ENCODE measurements at regions not wholly inside any gene's neighbourhood (a gene's known extent, or its start where the extent isn't known, plus 50 kb on each side); places are given as distances from the start of the nearest gene placed in this dataset.

- no peaks in the 10 kb centered on the region for H3K9me3 ChIP-seq (ENCODE audit: low read length)
- no peak overlapping the region for H3K4me3 ChIP-seq (ENCODE audit: low read depth, low read length, poor library complexity, severe bottlenecking)
- no peaks in the 10 kb centered on the region for H3K79me2 ChIP-seq (ENCODE audit: insufficient read depth, low read length)
- H3K4me1 ChIP-seq (ENCODE audit: insufficient read depth, low read length, severe bottlenecking) = peaks cover 6% of the 10 kb centered on the region
- H3F3A ChIP-seq (ENCODE audit: insufficient read depth, low read length) = no peaks in the 10 kb centered on the region
- no peaks in the 10 kb centered on the region for H3K27me3 ChIP-seq (ENCODE audit: insufficient read depth, low read length)
- H4K20me1 ChIP-seq (ENCODE audit: insufficient read depth, low read length) = no peaks in the 10 kb centered on the region
- no peak overlapping the region for H3K9ac ChIP-seq (ENCODE audit: low read length)
- no peak overlapping the region for H3K27ac ChIP-seq (ENCODE audit: low read depth, low read length, poor library complexity, severe bottlenecking)
- no peak overlapping the region for H3K4me2 ChIP-seq (ENCODE audit: low read length)
- no peak overlapping the region for H2AFZ ChIP-seq (ENCODE audit: low read length)
- no peaks in the 10 kb centered on the region for H3K36me3 ChIP-seq (ENCODE audit: insufficient read depth, low read length)
- no peaks in the 10 kb centered on the region for H3K9me2 ChIP-seq (ENCODE audit: low read depth, low read length)
- TF ChIP-seq EZH2 (IDR thresholded peaks at IDR 0.05; ENCODE audit: borderline replicate concordance, low read length) = no peak
- TF ChIP-seq CTCF (IDR thresholded peaks at IDR 0.05; ENCODE audit: low read length) = no peak
These were observed 609.6 kb upstream of the SPANXN1 start for GRCh38 chrX:144637731-144638130.

GRCh38 chrX:144648788-144649187, 598.5 kb upstream of the SPANXN1 start:
- Histone ChIP-seq H2AFZ (ENCODE audit: low read length) (no peak overlapping the region), H3K36me3 (ENCODE audit: insufficient read depth, low read length) (no peaks in the 10 kb centered on the region), H3K9ac (ENCODE audit: low read length) (no peak overlapping the region), H3K27ac (ENCODE audit: low read depth, low read length, poor library complexity, severe bottlenecking) (no peak overlapping the region), H4K20me1 (ENCODE audit: insufficient read depth, low read length) (no peaks in the 10 kb centered on the region), H3F3A (ENCODE audit: insufficient read depth, low read length) (no peaks in the 10 kb centered on the region), H3K9me3 (ENCODE audit: low read length) (no peaks in the 10 kb centered on the region), H3K27me3 (ENCODE audit: insufficient read depth, low read length) (no peaks in the 10 kb centered on the region), H3K79me2 (ENCODE audit: insufficient read depth, low read length) (no peaks in the 10 kb centered on the region), H3K4me1 (ENCODE audit: insufficient read depth, low read length, severe bottlenecking) (no peaks in the 10 kb centered on the region), H3K9me2 (ENCODE audit: low read depth, low read length) (no peaks in the 10 kb centered on the region), H3K4me2 (ENCODE audit: low read length) (no peak overlapping the region), H3K4me3 (ENCODE audit: low read depth, low read length, poor library complexity, severe bottlenecking) (no peak overlapping the region)
- TF ChIP-seq CTCF (IDR thresholded peaks at IDR 0.05; ENCODE audit: low read length) (no peak), EZH2 (IDR thresholded peaks at IDR 0.05; ENCODE audit: borderline replicate concordance, low read length) (no peak)

- Histone ChIP-seq H3K27me3 (ENCODE audit: insufficient read depth, low read length) (no peaks in the 10 kb centered on the region), H3F3A (ENCODE audit: insufficient read depth, low read length) (no peaks in the 10 kb centered on the region), H3K27ac (ENCODE audit: low read depth, low read length, poor library complexity, severe bottlenecking) (peak overlapping the region; percentile 55), H3K4me1 (ENCODE audit: insufficient read depth, low read length, severe bottlenecking) (peaks cover 58% of the 10 kb centered on the region), H3K9me3 (ENCODE audit: low read length) (no peaks in the 10 kb centered on the region), H3K9ac (ENCODE audit: low read length) (no peak overlapping the region), H3K36me3 (ENCODE audit: insufficient read depth, low read length) (no peaks in the 10 kb centered on the region), H3K4me2 (ENCODE audit: low read length) (peak overlapping the region; percentile 23; the same call in 1 of the 2 replicates), H3K79me2 (ENCODE audit: insufficient read depth, low read length) (no peaks in the 10 kb centered on the region), H3K9me2 (ENCODE audit: low read depth, low read length) (no peaks in the 10 kb centered on the region), H2AFZ (ENCODE audit: low read length) (no peak overlapping the region), H4K20me1 (ENCODE audit: insufficient read depth, low read length) (no peaks in the 10 kb centered on the region), H3K4me3 (ENCODE audit: low read depth, low read length, poor library complexity, severe bottlenecking) (no peak overlapping the region)
- TF ChIP-seq EZH2 (IDR thresholded peaks at IDR 0.05; ENCODE audit: borderline replicate concordance, low read length) (no peak), CTCF (IDR thresholded peaks at IDR 0.05; ENCODE audit: low read length) (no peak)
These were observed 565.8 kb upstream of the SPANXN1 start for GRCh38 chrX:144681501-144681900.
